Mesenchymal stem cell (in vitro differentiated cells and primary cell): ENCODE measurements at regions not wholly inside any gene's neighbourhood (a gene's known extent, or its start where the extent isn't known, plus 50 kb on each side); places are given as distances from the start of the nearest gene placed in this dataset.

Experiments used
- DNase-seq: peaks from one replicate; pipeline ENCODE4 v3.0.0-alpha.2; 2013
- H2AFZ ChIP-seq: one replicate; pipeline ENCODE4 v1.6.1; 2013; ENCODE audit warnings: low read depth, mild to moderate bottlenecking, control low read depth, inconsistent platforms, low read length, moderate library complexity
- H2AK5ac ChIP-seq: 2 replicates; pipeline ENCODE4 v1.6.1; 2013; ENCODE audit warnings: low read length, moderate library complexity, mild to moderate bottlenecking, inconsistent platforms; ENCODE audit not compliant: severe bottlenecking
- H2BK120ac ChIP-seq: one replicate; pipeline ENCODE4 v1.6.1; 2013; ENCODE audit warnings: low read depth, mild to moderate bottlenecking, inconsistent platforms, low read length, moderate library complexity
- H2BK12ac ChIP-seq, 2 experiments: one replicate each; pipeline ENCODE4 v1.6.1; 2013; ENCODE audit warnings: inconsistent platforms in 2 of 2, low read length in 2 of 2, mild to moderate bottlenecking in 2 of 2, moderate library complexity in 2 of 2, control low read depth in 1 of 2
- H2BK15ac ChIP-seq: one replicate; pipeline ENCODE4 v1.6.1; 2013; ENCODE audit warnings: mild to moderate bottlenecking, low read depth, inconsistent platforms; ENCODE audit not compliant: poor library complexity, severe bottlenecking
- H2BK5ac ChIP-seq: 2 replicates; pipeline ENCODE4 v1.6.1; 2013; ENCODE audit warnings: low read depth, mild to moderate bottlenecking, low read length, control low read depth, inconsistent platforms; ENCODE audit not compliant: poor library complexity, severe bottlenecking
- H3K14ac ChIP-seq, 2 experiments: one replicate each; pipeline ENCODE4 v1.6.1; 2013; ENCODE audit warnings: inconsistent platforms in 2 of 2, low read length in 2 of 2, control low read depth in 1 of 2, mild to moderate bottlenecking in 1 of 2, moderate library complexity in 1 of 2
- H3K18ac ChIP-seq, 2 experiments: one replicate each; pipeline ENCODE4 v1.6.1; 2013; ENCODE audit warnings: inconsistent platforms in 2 of 2, low read length in 2 of 2, control low read depth in 1 of 2, low read depth in 1 of 2, mild to moderate bottlenecking in 1 of 2
- H3K23ac ChIP-seq, 2 experiments: one replicate each; pipeline ENCODE4 v1.6.1; 2013; ENCODE audit warnings: inconsistent platforms in 2 of 2, low read length in 2 of 2, mild to moderate bottlenecking in 2 of 2, moderate library complexity in 2 of 2, control low read depth in 1 of 2
- H3K27ac ChIP-seq: 2 replicates; pipeline ENCODE4 v1.5.1; 2013; ENCODE audit warnings: mild to moderate bottlenecking, moderate library complexity, low read length, control low read depth, inconsistent platforms; ENCODE audit not compliant: poor library complexity, severe bottlenecking
- H3K27me3 ChIP-seq, 2 experiments: 2 replicates each; pipeline versions ENCODE4 v1.6.1 to v1.7.0; 2013; ENCODE audit warnings: low read length in 2 of 2, mild to moderate bottlenecking in 2 of 2, moderate library complexity in 2 of 2, control low read depth in 1 of 2, inconsistent platforms in 1 of 2; ENCODE audit not compliant: control insufficient read depth in 1 of 2, insufficient read depth in 1 of 2
- H3K36me3 ChIP-seq, 2 experiments: 2 replicates each; pipeline versions ENCODE4 v1.6.1 to v1.7.0; 2013; ENCODE audit warnings: low read length in 2 of 2, control low read depth in 1 of 2, inconsistent platforms in 1 of 2, low read depth in 1 of 2, mild to moderate bottlenecking in 1 of 2; ENCODE audit not compliant: insufficient read depth in 2 of 2, control insufficient read depth in 1 of 2
- H3K4ac ChIP-seq, 2 experiments: one replicate each; pipeline ENCODE4 v1.6.1; 2013; ENCODE audit warnings: inconsistent platforms in 2 of 2, low read length in 2 of 2, mild to moderate bottlenecking in 2 of 2, moderate library complexity in 2 of 2, control low read depth in 1 of 2, low read depth in 1 of 2
- H3K4me1 ChIP-seq: 2 replicates; pipeline ENCODE4 v1.6.1; 2013; ENCODE audit warnings: low read depth, low read length, control low read depth; ENCODE audit not compliant: control insufficient read depth, insufficient read depth
- H3K4me2 ChIP-seq: 2 replicates; pipeline ENCODE4 v1.6.1; 2013; ENCODE audit warnings: low read length, mild to moderate bottlenecking, inconsistent platforms; ENCODE audit not compliant: poor library complexity, severe bottlenecking
- H3K4me3 ChIP-seq, 2 experiments: 2 replicates each; pipeline versions ENCODE4 v1.5.1 to v1.7.0; 2013; ENCODE audit warnings: low read length in 2 of 2, mild to moderate bottlenecking in 2 of 2, control low read depth in 1 of 2, low read depth in 1 of 2; ENCODE audit not compliant: insufficient read depth in 1 of 2
- H3K79me1 ChIP-seq: replicated peaks from 2 replicates; pipeline ENCODE4 v1.6.1; 2013; ENCODE audit warnings: mild to moderate bottlenecking, control low read depth, low read length, inconsistent platforms; ENCODE audit not compliant: poor library complexity, severe bottlenecking
- H3K9ac ChIP-seq: 2 replicates; pipeline ENCODE4 v1.7.0; 2013; ENCODE audit warnings: mild to moderate bottlenecking, low read length, moderate library complexity
- H3K9me3 ChIP-seq: 2 replicates; pipeline ENCODE4 v1.7.0; 2013; ENCODE audit warnings: mild to moderate bottlenecking, low read length; ENCODE audit not compliant: control insufficient read depth
- H4K8ac ChIP-seq: one replicate; pipeline ENCODE4 v1.6.1; 2013; ENCODE audit warnings: inconsistent platforms, mild to moderate bottlenecking, low read length, moderate library complexity
- H4K91ac ChIP-seq: one replicate; pipeline ENCODE4 v1.6.1; 2013; ENCODE audit warnings: mild to moderate bottlenecking, low read length, inconsistent platforms
- WGBS: methylation state at CpG from one replicate; pipeline ENCODE4 v1.1.7; 2013; ENCODE audit warnings: mixed read lengths; 5-methylcytosine and 5-hydroxymethylcytosine counted together

DNA sequence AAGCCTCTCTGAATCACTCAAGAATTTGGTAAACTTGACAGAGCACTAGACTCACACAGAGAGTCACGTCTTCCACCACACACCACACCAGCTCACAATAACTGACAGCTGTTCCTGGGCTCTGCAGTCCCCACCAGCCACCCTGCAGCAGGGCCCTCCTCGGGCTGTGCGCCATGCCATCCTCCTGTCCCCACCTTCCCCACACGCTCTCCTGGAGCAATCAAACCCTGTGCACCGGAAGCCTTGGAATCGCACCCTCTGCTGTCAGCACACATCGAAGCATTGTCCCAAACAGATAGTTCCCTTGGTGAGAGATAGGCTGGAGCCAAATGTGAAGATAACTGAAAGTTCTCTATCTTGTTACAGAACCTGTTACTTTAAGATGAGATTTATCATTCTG is 191.0 kb downstream of the TBXT start:
- Histone ChIP-seq H2BK15ac (no peak overlapping the region), H2BK12ac (no peak overlapping the region), H3K4me1 (no peaks in the 10 kb centered on the region), H3K36me3 (no peaks in the 10 kb centered on the region), H3K4ac (no peak overlapping the region), H2BK120ac (no peak overlapping the region), H2AK5ac (no peak overlapping the region), H3K79me1 (no peaks in the 10 kb centered on the region), H3K9ac (no peak overlapping the region), H4K8ac (no peak overlapping the region), H3K23ac (no peak overlapping the region), H3K27me3 (no peaks in the 10 kb centered on the region), H4K91ac (no peak overlapping the region), H3K18ac (no peak overlapping the region), H3K9me3 (no peaks in the 10 kb centered on the region), H3K4me3 (no peak overlapping the region), H3K14ac (no peak overlapping the region), H3K4me2 (no peak overlapping the region), H2AFZ (no peak overlapping the region), H2BK5ac (no peak overlapping the region), H3K27ac (no peak overlapping the region)
- 76% methylated on average over 6 of the region's 7 CpGs for WGBS
- DNase-seq = no peak

DNA sequence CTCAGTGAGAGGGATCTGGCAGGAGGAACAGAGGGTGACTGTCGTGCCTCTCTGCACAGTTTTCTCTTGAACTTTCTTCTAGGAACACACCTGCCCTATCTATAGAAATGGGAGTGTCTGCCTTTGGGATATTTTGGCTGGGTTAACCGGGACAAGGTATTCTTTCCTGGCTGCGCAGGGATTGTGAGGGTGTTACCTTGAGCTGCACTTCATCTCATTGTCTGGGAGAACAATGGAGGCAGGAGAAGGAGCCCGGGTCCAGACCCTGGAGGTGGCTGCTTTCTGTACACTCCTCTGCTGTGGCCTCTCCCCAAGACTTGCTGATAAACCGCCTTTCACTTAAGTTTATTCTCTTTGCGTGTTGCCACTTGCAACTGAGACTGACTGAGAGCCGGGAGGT is 192.8 kb downstream of the TBXT start:
- no peak overlapping the region for H2BK12ac ChIP-seq
- H3K9me3 ChIP-seq = no peaks in the 10 kb centered on the region
- H3K79me1 ChIP-seq = no peaks in the 10 kb centered on the region
- no peak overlapping the region for H3K4ac ChIP-seq
- no peak overlapping the region for H4K91ac ChIP-seq
- H3K27me3 ChIP-seq = no peaks in the 10 kb centered on the region
- H3K14ac ChIP-seq = no peak overlapping the region
- no peak for DNase-seq
- no peak overlapping the region for H2BK5ac ChIP-seq
- no peak overlapping the region for H3K18ac ChIP-seq
- H2BK15ac ChIP-seq = no peak overlapping the region
- no peak overlapping the region for H3K4me3 ChIP-seq
- no peak overlapping the region for H3K27ac ChIP-seq
- H3K9ac ChIP-seq = no peak overlapping the region
- no peak overlapping the region for H3K4me2 ChIP-seq
- WGBS = 75% methylated on average over 6 of the region's 7 CpGs
- no peak overlapping the region for H4K8ac ChIP-seq
- no peaks in the 10 kb centered on the region for H3K36me3 ChIP-seq
- H2BK120ac ChIP-seq = no peak overlapping the region
- no peak overlapping the region for H3K23ac ChIP-seq
- no peaks in the 10 kb centered on the region for H3K4me1 ChIP-seq
- H2AK5ac ChIP-seq = no peak overlapping the region
- no peak overlapping the region for H2AFZ ChIP-seq

DNA sequence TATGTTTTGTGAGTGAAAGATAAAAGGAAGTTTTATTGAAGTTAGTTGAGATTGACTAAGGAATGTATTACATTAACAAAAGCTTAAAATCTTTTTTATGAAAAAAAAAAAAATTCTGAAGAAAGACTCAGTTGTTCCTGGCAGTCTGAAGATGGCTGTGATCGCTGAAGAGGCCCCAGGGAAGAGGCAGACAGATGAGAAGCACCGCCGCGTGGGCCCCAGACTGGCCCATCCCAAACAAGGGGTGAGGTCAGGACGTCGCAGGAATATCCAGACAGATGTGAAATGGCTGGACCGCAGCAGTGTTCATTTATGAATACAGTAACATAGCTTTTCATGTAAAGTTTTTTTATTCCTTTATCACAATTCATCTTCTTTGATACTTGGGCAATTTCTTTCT is 194.2 kb downstream of the TBXT start:
- Histone ChIP-seq H3K4ac (no peak overlapping the region), H3K14ac (no peak overlapping the region), H2AK5ac (no peak overlapping the region), H3K27ac (no peak overlapping the region), H3K27me3 (no peaks in the 10 kb centered on the region), H4K91ac (no peak overlapping the region), H3K23ac (no peak overlapping the region), H3K18ac (no peak overlapping the region), H3K9ac (no peak overlapping the region), H2BK5ac (no peak overlapping the region), H3K36me3 (no peaks in the 10 kb centered on the region), H4K8ac (no peak overlapping the region), H3K79me1 (no peaks in the 10 kb centered on the region), H3K4me2 (no peak overlapping the region), H2AFZ (no peak overlapping the region), H2BK120ac (no peak overlapping the region), H2BK12ac (no peak overlapping the region), H3K4me3 (no peak overlapping the region), H2BK15ac (no peak overlapping the region), H3K9me3 (no peaks in the 10 kb centered on the region), H3K4me1 (no peaks in the 10 kb centered on the region)
- 95% methylated on average over 7 of the region's 7 CpGs for WGBS
- no peak for DNase-seq

DNA sequence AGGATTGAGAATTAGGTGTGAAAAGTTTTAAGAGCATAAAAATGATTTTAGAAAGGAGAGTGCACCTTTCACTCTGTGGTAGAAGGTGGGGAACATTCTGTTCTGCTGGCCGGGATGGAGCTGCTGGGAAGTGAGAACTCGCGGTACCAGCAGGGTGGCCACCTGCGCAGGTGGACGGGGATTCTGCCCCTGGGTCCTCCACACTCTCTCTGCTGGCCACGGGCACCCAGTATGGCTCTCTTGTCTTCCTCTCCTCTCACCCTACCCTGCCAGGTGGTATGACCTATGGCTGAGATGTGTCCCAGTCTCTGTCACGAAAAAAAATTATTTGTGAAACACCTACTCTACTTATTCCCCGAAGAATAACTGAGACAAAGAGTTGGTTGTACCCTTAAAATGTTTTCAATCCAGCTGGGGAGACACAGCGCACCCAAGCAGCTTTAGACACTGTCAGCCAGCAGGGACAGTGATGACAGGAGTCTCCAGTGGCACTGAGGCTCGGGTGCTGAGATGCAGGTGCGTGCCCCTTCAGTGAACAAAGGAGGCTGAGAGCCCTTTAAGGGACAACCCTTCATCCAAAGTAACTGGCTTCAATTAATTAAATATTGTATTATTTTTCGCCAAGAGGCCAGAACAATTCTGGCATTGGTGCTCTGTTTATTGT is 195.4 kb downstream of the TBXT start:
- Histone ChIP-seq H2BK12ac (no peak overlapping the region), H2AK5ac (peak overlapping the region; percentile 38), H2AFZ (no peak overlapping the region), H4K91ac (no peak overlapping the region), H2BK15ac (no peak overlapping the region), H4K8ac (no peak overlapping the region), H3K4me3 (no peak overlapping the region), H2BK120ac (no peak overlapping the region), H3K9ac (no peak overlapping the region), H3K14ac (no peak overlapping the region), H3K27me3 (no peaks in the 10 kb centered on the region), H3K36me3 (no peaks in the 10 kb centered on the region), H3K18ac (no peak overlapping the region), H3K9me3 (no peaks in the 10 kb centered on the region), H3K79me1 (no peaks in the 10 kb centered on the region), H3K4me2 (no peak overlapping the region), H3K27ac (no peak overlapping the region), H3K4ac (no peak overlapping the region), H3K23ac (no peak overlapping the region), H3K4me1 (no peaks in the 10 kb centered on the region), H2BK5ac (no peak overlapping the region)
- no peak for DNase-seq
- 59% methylated on average over 11 of the region's 12 CpGs for WGBS
